HG02678 (cell line): ENCODE measurements at regions not wholly inside any gene's neighbourhood (a gene's known extent, or its start where the extent isn't known, plus 50 kb on each side); places are given as distances from the start of the nearest gene placed in this dataset.
"Not testable (repeated sequence)": the region's sequence is repeated elsewhere in the genome, so short reads cannot be mapped to it uniquely, and the experiment has no call there.

Experiments used
- ATAC-seq: cut with Tn5 transposase; IDR thresholded peaks from one replicate; pipeline ENCODE4 v1.9.1; 2021; ENCODE audit warnings: mild to moderate bottlenecking, moderate library complexity; ENCODE audit not compliant: unreplicated experiment

DNA sequence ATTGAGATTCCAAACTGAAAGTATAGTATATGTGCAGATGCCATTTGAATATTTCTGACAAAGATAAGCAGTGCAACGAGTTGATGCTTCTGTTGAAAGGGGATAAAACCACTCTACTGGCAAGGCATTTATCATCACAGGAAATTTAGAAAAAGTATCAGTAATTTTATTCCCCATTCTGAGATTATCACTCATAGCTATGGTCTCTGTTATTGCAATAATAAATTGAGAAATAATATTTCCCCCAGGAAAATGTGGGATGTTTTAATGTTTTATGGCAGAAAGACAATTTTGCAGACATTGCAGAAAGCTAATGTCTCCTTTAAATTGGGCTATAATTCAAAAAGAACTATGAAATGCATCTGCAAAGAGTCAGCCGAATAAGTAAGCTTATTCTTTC is 1612.7 kb upstream of the ACO1 start:
- ATAC-seq = no peak

DNA sequence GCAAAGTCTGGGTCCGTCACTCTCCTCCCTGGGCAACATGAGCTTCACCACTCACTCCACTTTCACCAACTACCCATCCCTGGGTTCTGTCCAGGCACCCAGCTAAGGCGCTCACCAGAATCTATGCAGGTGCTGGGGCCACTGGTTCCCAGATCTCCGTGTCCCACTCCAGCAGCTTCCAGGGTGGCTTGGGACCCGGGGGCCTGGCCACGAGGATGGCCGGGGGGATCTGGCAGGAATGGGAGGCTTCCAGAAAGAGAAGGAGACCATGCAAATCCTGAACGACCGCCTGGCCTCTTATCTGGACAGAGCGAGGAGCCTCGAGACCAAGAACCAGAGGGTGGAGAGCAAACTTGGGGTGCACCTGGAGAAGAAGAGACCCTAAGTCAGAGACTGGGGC is 1611.0 kb upstream of the ACO1 start:
- no peak for ATAC-seq

- ATAC-seq = no peak
Observed at GRCh38 chr9:30774326-30774725, 1610.1 kb upstream of the ACO1 start.

GRCh38 chr9:30775236-30775635 is 1609.2 kb upstream of the ACO1 start:
- ATAC-seq = no peak

DNA sequence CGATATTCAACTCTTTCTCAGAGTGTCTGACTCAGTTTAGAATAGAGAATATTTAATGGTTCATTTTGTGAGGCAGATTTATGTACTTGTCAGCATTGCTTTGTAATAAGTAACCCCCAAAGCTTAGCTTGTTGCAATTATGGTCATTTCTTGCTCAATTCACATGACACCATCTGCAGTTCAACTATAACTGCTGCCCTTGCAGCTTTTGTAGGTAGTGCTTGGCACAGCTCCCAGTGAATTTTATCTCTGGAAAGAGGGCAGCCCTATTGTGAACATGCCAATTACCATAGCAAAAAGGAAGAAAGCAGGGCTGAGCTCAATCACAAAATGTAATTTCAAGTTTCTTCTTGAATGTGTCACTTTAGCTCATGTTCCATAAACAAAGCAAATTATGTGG is 1587.7 kb upstream of the ACO1 start:
- no peak for ATAC-seq

- ATAC-seq = no peak
Observed at GRCh38 chr9:30799527-30800101, 1584.8 kb upstream of the ACO1 start.

GRCh38 chr9:30800421-30800820 is 1584.0 kb upstream of the ACO1 start:
- no peak for ATAC-seq

DNA sequence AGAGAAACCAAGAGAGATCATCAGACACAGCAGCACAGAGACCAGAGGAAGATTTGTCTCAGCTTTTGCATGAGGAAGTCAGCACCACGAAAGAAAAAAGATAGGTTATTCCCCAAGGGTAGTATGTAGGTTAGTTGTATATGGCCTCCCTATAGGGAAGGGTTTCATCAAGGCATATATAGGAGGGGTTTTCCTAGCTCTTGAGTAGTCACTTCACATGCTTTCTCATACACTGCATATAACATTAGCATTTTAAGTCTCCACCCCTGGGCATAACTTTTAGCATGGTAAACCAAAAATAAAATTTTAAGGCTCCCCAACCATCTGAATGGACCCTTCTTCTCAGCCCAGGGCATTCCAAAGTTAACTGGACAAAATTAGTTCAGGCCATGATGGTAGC is 1571.6 kb upstream of the ACO1 start:
- ATAC-seq = no peak

DNA sequence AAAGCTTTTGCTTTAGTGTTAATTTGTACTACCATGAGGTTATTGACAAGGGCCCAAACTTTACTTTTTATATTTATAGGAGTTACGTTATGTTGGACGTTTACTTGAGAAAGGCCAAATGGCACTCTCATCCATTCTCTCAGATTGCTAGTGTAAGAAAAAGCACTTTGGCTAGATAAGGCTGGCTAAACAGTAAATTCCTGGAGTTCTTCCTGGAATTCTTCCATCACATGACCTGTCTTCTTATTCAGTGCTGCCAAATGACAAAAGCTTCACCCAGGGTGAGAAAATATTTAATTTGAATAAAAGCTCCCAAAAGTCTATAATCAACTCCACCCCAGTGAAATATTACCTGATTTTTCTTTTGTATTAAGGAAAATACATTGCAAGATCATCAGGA is 1568.9 kb upstream of the ACO1 start:
- no peak for ATAC-seq

DNA sequence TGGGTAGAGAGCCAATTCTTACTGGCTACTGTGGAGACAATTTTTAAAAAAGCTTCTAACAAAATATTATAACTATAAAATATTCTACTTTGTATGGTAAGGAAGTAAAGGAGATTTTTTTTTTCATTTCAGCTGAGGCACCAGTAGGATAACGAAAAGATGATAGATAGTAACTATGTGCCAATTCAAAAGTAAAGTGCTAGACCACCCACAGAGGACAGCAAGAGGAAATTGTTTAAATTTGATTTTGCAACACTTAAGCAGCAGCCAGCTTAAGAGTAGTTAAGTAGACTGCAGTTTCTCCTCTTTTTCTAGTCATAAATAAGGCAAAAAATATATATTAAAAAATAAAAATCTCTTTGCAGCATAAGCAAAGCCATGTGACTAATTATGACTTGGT is 1539.3 kb upstream of the ACO1 start:
- no peak for ATAC-seq

- ATAC-seq = no peak
Observed at GRCh38 chr9:30846651-30847050, 1537.8 kb upstream of the ACO1 start.

- ATAC-seq = no peak
Observed at GRCh38 chr9:30851600-30851999, 1532.8 kb upstream of the ACO1 start.

DNA sequence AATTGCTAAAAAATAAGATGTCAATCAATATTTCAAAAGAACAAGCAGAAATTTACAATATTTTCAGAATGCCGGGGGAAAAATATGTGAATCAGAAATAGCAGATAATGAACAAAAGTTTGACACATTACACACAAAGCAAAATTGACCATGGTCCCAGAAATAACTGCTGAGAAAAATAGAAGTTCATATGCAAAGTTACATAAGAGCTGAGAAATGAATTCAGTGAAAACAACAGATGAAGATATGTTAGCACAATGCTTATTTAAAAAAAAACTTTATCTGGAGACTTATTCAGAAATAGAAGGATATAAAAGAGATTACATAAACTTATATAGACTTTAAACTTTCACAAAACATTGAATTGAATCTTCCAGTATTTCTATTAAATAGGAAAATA is 1483.7 kb upstream of the ACO1 start:
- no peak for ATAC-seq

- ATAC-seq = no peak
Observed at GRCh38 chr9:30913331-30913730, 1471.1 kb upstream of the ACO1 start.

- ATAC-seq = no peak
Observed at GRCh38 chr9:30915451-30915850, 1469.0 kb upstream of the ACO1 start.

DNA sequence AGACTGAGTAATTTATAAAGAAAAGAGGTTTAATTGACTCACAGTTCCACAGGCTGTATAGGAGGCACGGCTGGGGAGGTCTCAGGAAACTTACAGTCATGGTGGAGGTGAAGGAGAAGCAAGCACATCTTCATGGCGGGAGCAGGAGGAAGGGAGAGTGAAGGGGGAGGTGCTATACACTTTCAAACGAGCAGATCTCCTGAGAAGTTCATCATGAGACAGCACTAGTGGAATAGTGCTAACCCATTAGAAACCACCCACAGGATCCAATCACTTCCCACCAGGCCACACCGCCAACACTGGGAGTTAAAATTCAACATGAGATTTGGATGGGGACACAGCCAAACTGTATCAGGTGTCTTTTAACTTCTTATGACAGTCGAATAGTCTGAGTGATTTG is 1459.3 kb upstream of the ACO1 start:
- no peak for ATAC-seq

DNA sequence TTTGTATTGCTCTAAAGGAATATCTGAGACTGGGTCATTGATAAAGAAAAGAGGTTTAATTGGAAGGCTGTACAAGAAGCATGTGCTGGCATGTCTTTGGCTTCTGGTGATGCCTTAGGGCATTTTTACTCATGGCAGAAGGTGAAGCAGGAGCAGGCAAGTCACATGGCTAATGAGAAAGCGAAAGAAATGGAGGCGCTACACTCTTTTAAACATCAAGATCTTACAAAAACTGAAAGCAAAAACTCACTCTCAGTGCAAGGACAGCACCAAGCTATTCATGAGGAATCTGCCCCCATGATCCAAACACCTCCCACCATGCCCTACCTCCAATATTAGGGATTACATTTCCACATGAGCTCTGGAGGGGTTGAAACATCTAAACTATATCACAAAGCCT is 1458.8 kb upstream of the ACO1 start:
- no peak for ATAC-seq

GRCh38 chr9:30928045-30928444 is 1456.4 kb upstream of the ACO1 start:
- no peak for ATAC-seq

DNA sequence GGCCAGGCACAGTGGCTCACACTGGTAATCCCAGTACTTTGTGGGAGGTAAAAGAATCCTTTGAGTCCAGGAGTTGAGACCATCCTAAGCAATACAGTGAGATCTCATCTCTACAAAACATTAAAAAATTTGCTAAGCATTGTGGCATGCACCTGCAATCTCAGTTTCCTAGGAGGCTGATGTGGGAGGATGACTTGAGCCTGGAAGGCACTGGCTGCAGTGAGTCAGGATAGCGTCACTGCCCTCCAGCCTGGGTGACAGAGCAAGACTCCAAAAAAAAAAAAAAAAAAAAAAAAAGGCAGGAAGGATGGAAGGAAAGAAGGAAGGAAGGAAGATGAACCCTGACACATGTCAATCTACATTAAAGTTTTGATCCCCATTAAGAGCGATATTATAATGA is 1452.2 kb upstream of the ACO1 start:
- ATAC-seq = no peak

GRCh38 chr9:30935730-30936129 is 1448.7 kb upstream of the ACO1 start:
- no peak for ATAC-seq

- ATAC-seq = no peak
Observed at GRCh38 chr9:30937106-30937505, 1447.3 kb upstream of the ACO1 start.

DNA sequence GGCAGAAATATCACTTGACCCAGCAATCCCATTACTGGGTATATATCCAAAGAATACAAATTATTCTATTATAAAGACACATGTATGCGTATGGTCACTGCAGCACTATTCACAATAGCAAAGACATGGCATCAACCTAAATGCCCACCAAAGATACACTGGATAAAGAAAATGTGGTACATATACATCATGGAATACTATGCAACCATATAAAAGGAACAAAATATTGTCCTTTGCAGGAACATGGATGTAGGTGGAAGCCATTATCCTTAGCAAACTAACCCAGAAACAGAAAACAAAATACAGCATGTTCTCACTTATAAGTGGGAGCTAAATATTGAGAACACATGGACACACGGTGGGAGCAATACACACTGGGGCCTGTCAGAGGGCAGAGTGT is 1441.6 kb upstream of the ACO1 start:
- ATAC-seq = not testable (repeated sequence)

DNA sequence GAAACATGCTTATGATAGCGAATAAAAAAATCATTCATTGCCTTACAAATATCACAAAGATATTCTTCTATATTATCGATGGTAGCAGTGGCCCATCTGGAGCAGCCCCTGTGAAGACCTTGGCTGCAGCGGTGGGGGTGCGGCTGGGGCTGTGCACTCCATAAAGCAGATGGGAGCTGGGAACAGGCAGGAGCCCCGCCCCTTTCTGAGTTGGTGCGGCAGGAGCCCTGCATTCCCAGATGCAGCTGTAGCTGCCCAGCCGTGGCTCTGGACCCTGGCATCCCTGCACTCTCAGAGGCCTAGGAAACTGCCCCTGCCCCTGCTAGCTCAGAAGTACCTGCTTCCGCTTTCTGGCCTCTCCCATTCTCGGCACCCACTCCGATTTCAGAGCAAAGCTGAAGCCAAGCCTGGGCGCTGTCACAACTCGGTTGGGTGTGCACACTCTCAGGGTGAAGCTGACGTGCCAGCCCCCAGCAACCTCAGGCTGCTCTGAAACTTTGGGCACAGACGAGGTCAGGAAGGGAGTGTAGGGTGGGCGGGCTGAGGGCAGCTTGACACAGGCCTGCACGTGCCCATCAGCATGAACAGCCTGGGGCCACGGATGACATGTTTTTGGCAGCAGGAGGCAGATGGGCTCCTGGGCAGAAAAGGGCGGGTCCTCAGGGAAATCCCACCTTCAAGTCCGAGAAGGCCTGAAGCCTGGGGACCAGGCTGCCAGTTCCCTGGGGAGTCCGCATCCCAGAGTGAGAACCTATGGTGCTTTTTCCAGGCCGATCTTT is 1440.8 kb upstream of the ACO1 start:
- ATAC-seq = no peak
